CD4-positive, alpha-beta T cell treated with Interleukin-17A for 1 hour (primary cell): ENCODE measurements at regions not wholly inside any gene's neighbourhood (a gene's known extent, or its start where the extent isn't known, plus 50 kb on each side); places are given as distances from the start of the nearest gene placed in this dataset.

ENCODE experiments used
- DNase-seq: peaks from one replicate; pipeline ENCODE4 v3.0.0-alpha.2; 2020

- DNase-seq: no peak
Observed at GRCh38 chr14:89660166-89660565, 243.1 kb upstream of the FOXN3 start.

- no peak for DNase-seq
Observed at GRCh38 chr14:89658977-89659670, 242.1 kb upstream of the FOXN3 start.

GRCh38 chr14:89657014-89657413 lies 240.0 kb upstream of the FOXN3 start:
- DNase-seq: no peak

GRCh38 chr14:89654998-89655397 lies 238.0 kb upstream of the FOXN3 start:
- DNase-seq: no peak

- no peak for DNase-seq
Observed at GRCh38 chr14:89652352-89652751, 235.3 kb upstream of the FOXN3 start.

- DNase-seq: no peak
Observed at GRCh38 chr14:89651805-89652204, 234.8 kb upstream of the FOXN3 start.

GRCh38 chr14:89650077-89650978 lies 233.3 kb upstream of the FOXN3 start:
- DNase-seq: no peak

- DNase-seq: no peak
Observed at GRCh38 chr14:89649451-89650075, 232.5 kb upstream of the FOXN3 start.

GRCh38 chr14:89648924-89649323 lies 231.9 kb upstream of the FOXN3 start:
- no peak for DNase-seq

GRCh38 chr14:89648510-89648909 lies 231.5 kb upstream of the FOXN3 start:
- no peak for DNase-seq

- DNase-seq: no peak
Observed at GRCh38 chr14:89646971-89647370, 229.9 kb upstream of the FOXN3 start.

- DNase-seq: no peak
Observed at GRCh38 chr14:89644641-89645040, 227.6 kb upstream of the FOXN3 start.

GRCh38 chr14:89641495-89642175 lies 224.6 kb upstream of the FOXN3 start:
- DNase-seq: peak; percentile 71

GRCh38 chr14:89640141-89640540 lies 223.1 kb upstream of the FOXN3 start:
- no peak for DNase-seq

- no peak for DNase-seq
Observed at GRCh38 chr14:89639687-89640086, 222.7 kb upstream of the FOXN3 start.

GRCh38 chr14:89638891-89639290 lies 221.9 kb upstream of the FOXN3 start:
- DNase-seq: peak; percentile 45

- DNase-seq: no peak
Observed at GRCh38 chr14:89637581-89637980, 220.5 kb upstream of the FOXN3 start.

GRCh38 chr14:89635615-89636014 lies 218.6 kb upstream of the FOXN3 start:
- DNase-seq: no peak

GRCh38 chr14:89634037-89634436 lies 217.0 kb upstream of the FOXN3 start:
- no peak for DNase-seq

- DNase-seq: no peak
Observed at GRCh38 chr14:89630101-89630829, 213.2 kb upstream of the FOXN3 start.

GRCh38 chr14:89629383-89629782 lies 212.3 kb upstream of the FOXN3 start:
- DNase-seq: no peak

GRCh38 chr14:89628521-89628920 lies 211.5 kb upstream of the FOXN3 start:
- no peak for DNase-seq
